Astrocyte of the cerebellum (primary cell): ENCODE measurements at regions not wholly inside any gene's neighbourhood (a gene's known extent, or its start where the extent isn't known, plus 50 kb on each side); places are given as distances from the start of the nearest gene placed in this dataset.

Source experiments
- DNase-seq: peaks from one replicate; pipeline ENCODE4 v3.0.0-alpha.2; 2011; ENCODE audit warnings: low read depth
- H3K4me3 ChIP-seq: 2 replicates; pipeline ENCODE4 v1.5.1; 2011; ENCODE audit warnings: mild to moderate bottlenecking, low read depth, low read length, moderate library complexity
- CTCF ChIP-seq: IDR thresholded peaks from 2 replicates; pipeline ENCODE4 v1.5.1; 2012; ENCODE audit warnings: low read length, low read depth, moderate library complexity, mild to moderate bottlenecking; ENCODE audit errors: missing control alignments
- in situ Hi-C: cut with HindIII; loops from 2 replicates; pipeline ENCODE4 v1.10.0; 2017; ENCODE audit warnings: low sequenced_read_pairs

- no peak for TF ChIP-seq CTCF
- DNase-seq, result no peak
- in situ Hi-C loops, result no loop called here
- no peak overlapping the region for H3K4me3 ChIP-seq
These were observed 86.2 kb upstream of the FIGN start for GRCh38 chr2:163822033-163822432.

DNA sequence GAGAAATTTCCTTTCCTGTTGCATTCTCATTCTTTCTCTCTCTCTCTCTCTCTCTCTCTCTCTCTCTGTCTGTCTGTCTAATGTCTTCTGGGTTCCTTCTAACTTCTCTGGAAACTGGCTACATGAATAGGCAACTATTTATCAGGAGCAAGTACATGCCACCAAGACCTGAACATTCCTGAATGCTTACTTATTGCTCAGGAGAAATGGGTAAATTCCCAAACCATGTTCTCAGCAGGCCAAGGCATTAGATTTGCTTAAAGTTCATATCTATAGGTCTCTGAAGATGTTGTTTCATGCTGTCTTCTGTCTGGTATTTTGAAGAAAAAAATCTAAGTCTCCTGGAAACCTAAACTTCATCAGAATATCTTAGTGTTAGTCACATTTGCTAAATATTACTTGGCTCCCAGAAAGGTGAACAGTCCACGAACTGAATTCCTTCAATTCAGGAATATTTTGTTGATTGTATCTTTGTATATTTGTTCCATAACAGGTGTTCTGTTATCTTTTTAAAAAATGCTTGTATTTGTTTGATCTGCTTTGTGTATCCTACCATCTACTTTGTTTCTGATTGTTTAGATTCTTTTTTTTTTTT, 77.2 kb upstream of the FIGN start:
- no peak for TF ChIP-seq CTCF
- DNase-seq, result no peak
- H3K4me3 ChIP-seq, result no peak overlapping the region
- in situ Hi-C loops, result no loop called here

GRCh38 chr2:163808406-163808805, 72.6 kb upstream of the FIGN start:
- DNase-seq, result no peak
- H3K4me3 ChIP-seq, result no peak overlapping the region
- no peak for TF ChIP-seq CTCF
- in situ Hi-C loops, result no loop called here

GRCh38 chr2:163802284-163802683, 66.5 kb upstream of the FIGN start:
- TF ChIP-seq CTCF, result no peak
- no peak for DNase-seq
- no peak overlapping the region for H3K4me3 ChIP-seq
- in situ Hi-C loops, result loop anchor here (5.0 kb wide), 1 partner anchor 325 kb away; no protein-coding TSS in a partner anchor

DNA sequence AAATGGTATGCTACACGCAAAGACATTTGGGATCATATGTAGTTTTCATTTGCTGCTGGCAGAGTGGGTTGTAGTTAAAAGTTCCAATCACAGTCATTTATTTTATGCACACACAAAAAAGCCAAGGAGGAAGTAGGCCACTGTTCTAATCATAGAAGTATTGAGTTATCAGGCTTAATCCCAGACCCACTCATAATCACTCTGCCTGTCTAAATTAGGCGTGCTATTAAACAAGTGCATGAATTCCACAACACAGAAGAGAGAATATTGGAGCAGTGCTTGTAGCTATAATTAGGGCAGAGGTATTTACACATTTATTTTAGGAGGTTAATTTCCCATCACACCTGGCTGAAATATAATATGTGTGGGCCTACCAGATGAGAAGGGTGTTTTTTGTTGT, 65.7 kb upstream of the FIGN start:
- no peak for DNase-seq
- no peak for TF ChIP-seq CTCF

GRCh38 chr2:163800951-163801381, 65.2 kb upstream of the FIGN start:
- in situ Hi-C loops, result loop anchor here (5.0 kb wide), 1 partner anchor 324 kb away; no protein-coding TSS in a partner anchor
- no peak for TF ChIP-seq CTCF
- peak; percentile 33 for DNase-seq
- no peak overlapping the region for H3K4me3 ChIP-seq

More for the DNA sequence above, 65.7 kb upstream of the FIGN start:
- in situ Hi-C loops, result loop anchor here (5.0 kb wide), 1 partner anchor 324 kb away; no protein-coding TSS in a partner anchor
- H3K4me3 ChIP-seq, result no peak overlapping the region

- H3K4me3 ChIP-seq, result no peak overlapping the region
- in situ Hi-C loops, result loop anchor here (5.0 kb wide), 1 partner anchor 323 kb away; no protein-coding TSS in a partner anchor
- TF ChIP-seq CTCF, result no peak
- DNase-seq, result no peak
These were observed 64.0 kb upstream of the FIGN start for GRCh38 chr2:163799807-163800206.
